Left lobe of liver (tissue), 2 donors: ENCODE measurements at regions not wholly inside any gene's neighbourhood (a gene's known extent, or its start where the extent isn't known, plus 50 kb on each side); places are given as distances from the start of the nearest gene placed in this dataset.

ENCODE experiments used
- ATAC-seq: fragments of 200-7000 bp; cut with Tn5 transposase; one replicate; pipeline ENCODE4 v1.9.1; 2020; ENCODE audit warnings: mild to moderate bottlenecking, moderate library complexity
- DNase-seq: peaks from one replicate; pipeline ENCODE4 v3.0.0-alpha.2; 2020; ENCODE audit warnings: low spot score
- donor health status: DM: no; HTN: no; CAD: no; lungs with moderate emphysema.
- donor health status: DM: no; HTN: yes; CAD: no.

DNA sequence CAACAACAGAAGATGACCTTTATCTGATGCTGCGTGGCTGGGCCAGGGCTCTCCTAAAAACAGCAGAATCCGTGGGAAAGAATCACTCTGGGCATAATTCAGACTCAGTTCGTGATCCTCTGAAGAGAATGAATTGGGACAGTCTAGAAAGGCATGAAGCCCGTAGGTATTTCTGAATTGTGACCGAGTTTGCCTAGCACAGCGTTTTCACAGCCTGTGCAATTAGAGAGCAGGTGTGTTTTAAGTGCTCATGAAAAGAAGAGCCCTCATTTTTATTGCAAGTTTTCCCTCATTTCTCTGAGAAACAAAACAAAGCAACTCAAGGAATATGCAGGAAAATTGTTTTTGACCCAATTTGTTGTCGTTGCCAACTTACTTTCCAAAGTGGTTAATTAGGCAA, 366.2 kb downstream of the WDR11 start:
- peak; percentile 42 for ATAC-seq

GRCh38 chr10:121221072-121221471, 369.9 kb downstream of the WDR11 start:
- DNase-seq: no peak
- no peak for ATAC-seq

More for the DNA sequence above, 366.2 kb downstream of the WDR11 start:
- no peak for DNase-seq

DNA sequence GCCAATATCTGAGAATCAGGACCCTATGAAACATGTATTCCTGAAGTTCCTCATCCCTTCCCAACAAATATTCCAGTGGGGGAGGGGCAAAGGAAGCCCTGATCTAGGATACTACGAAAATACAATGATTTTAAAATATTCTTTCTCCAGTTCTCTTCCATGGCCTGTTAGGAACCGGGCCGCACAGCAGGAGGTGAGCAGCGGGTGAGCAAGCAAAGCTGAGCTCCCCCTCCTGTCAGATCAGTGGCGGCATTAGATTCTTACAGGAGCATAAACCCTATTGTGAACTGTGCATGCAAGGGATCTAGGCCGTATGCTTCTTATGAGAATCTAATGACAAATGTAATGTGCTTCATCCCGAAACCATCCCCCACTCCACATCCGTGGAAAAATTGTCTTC, 370.8 kb downstream of the WDR11 start:
- ATAC-seq (no peak), DNase-seq (no peak)

- DNase-seq (no peak), ATAC-seq (no peak)
Measured at GRCh38 chr10:121222842-121223241, 371.7 kb downstream of the WDR11 start.

DNA sequence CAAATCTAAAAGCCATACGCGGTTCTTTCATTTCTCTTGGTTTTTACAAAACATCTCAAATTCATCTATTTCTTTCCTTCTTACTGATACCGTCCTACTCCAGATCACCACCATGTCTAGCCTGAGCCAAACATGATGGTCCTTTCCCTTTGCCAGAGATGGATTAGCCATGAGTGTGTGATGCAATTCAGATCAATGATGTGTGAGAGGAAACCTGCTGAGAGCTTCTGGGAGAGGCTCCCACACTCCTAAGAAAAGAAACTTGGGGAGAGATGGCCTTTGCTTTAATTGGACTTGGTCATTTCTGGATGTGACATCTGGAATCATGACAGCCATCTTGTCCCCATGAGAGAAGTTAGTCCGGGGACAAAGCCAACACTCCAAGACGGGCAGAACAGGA, 367.2 kb downstream of the FGFR2 start:
- DNase-seq: no peak
- no peak for ATAC-seq

GRCh38 chr10:121232494-121232893, 365.8 kb downstream of the FGFR2 start:
- ATAC-seq: no peak
- no peak for DNase-seq

GRCh38 chr10:121235692-121236091, 362.6 kb downstream of the FGFR2 start:
- no peak for ATAC-seq
- no peak for DNase-seq

DNA sequence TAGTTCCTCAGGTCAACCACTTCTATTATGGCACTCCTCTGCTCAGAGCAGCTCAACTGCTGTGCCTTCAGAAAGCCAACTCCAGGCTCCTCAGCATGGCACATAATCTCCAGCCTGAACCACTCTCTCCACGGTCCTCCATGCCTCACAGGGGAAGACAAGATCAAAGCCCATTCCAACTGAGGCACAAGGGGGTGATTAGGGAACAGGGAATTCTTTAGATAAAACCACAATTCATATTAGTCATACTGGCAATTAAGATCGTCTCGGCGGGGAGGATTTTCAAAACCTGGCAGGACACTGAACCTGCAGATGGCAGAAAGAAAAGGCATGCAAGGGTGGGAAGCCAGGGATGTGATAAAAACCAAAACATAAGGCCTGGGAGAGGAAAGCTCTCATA, 361.6 kb downstream of the FGFR2 start:
- DNase-seq (no peak), ATAC-seq (no peak)

DNA sequence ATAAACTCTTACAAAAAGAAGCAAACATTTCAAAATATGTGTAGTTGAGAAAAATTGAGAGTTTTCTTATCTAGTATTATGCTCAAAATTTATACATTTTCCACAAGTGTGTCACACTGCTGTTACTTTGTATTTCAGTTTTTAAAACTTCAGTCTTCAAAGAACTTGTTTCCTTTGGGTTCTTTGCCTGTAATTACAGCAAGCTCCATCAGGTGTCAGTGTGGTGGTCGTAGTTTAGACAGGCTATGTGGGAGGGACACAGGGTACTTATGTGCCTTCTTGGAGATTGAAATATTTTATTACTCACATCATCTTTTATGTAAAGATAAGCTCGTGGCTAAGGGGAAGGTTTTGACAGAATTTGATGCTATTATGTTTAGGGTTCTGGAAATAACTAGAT, 360.5 kb downstream of the FGFR2 start:
- DNase-seq (no peak), ATAC-seq (no peak)

DNA sequence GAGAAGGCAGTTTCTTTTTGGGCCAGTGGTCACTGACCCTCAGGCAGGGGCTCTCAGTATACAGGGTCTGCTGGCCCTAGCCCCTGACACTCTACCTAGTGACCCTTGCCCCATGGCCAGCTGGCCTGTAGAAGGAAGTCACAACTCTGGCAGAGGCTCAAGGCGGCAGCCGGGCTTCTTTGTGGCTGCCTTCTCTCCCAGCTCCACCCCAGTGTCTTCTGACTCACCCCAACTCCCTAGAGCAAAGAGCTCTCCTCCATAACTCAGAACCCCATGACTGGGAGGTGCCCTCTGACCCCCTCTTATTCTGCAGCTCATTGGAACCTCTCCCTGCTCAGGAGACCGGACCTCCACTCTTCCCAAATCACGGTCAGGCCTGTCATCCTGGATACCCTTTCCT, 358.2 kb downstream of the FGFR2 start:
- DNase-seq (no peak), ATAC-seq (no peak)

DNA sequence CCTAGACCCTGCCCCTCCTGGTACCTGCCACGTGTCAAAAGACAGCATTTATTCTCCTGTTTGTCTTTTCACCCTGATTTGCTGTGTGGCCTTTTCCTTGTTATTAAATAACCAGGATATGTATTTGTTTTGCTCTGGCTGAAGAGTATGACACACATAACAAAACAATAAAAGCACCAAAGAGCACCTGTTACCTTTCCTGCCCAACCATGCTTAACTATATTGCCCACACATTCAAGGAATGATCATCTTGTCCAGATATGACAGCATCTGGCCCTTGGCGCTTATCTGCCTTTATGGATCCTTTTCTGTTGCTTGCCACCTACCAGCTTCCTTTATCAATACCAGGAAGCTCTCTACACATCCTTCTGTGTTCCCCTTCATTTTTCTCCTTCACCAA, 357.7 kb downstream of the FGFR2 start:
- ATAC-seq (no peak), DNase-seq (no peak)

- DNase-seq: no peak
Measured at GRCh38 chr10:121241337-121241736, 356.9 kb downstream of the FGFR2 start.

GRCh38 chr10:121242741-121243608, 355.3 kb downstream of the FGFR2 start:
- ATAC-seq: no peak
- DNase-seq: no peak

More at GRCh38 chr10:121241337-121241736, 356.9 kb downstream of the FGFR2 start:
- ATAC-seq: no peak

DNA sequence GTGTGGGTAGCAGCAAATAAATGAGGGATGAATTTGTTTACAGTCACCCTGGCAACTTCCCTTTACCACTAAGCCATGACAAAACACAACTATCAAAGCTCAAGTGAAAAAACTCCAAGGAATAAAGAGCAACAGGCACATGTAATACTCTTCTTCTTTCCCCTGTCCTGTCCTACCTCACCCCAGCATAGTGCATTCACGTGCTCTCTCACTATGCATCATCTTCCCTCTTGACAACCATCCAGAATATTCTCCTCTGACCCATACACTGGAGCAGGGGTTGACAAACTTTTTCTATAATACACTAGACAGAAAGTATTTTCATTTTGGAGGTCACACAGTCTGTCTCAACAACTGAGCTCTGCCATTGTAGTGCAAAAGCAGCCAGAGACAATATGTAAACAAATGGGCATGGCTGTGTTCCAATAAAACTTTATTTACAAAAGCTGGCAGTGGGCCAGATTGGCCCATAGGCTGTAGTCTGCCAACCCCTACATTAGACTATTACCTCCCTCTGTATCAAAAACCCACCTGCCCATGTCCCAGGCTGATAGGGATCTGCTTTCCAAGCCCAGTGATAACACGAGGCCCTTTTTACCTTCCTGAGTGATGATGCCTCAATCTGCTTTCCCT, 354.5 kb downstream of the FGFR2 start:
- DNase-seq (no peak), ATAC-seq (no peak)

DNA sequence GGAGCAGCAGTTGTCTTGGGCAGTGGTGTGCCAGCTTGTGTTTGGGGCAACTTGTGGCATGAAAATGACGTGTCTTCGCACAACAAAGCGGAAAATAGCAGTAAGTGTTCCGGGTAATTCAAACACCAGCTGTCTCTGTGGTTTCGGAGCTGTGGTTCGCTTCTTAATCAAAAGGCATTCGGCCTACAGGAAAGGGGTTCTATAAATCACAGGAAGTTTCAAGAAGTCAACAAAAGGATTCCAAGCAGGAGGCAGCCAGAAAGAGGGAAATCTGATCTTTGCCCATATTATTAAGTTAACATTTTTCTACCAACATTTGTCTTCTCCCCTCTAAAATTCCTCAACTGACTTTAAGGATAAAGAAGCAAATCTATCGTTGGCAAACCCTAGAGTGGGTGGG, 353.4 kb downstream of the FGFR2 start:
- no peak for ATAC-seq

DNA sequence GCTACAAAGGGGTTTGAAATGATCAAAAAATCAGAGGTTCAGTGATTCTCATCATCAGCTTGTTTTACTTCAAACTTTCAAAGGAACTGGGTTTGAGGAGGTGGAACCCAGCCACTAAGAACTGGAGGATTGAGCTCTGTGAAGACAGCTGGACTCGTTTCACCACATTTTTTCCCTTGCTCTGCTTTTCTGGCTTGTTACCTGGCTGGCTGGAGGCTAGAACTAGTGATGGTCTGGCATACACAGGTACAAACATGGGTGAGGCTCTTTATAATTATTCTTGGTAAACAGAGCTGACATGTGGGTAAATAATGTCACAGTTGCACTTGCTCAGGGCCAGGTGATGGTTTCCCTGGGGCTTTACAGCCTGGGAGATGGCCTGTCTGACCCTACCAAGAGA, 352.5 kb downstream of the FGFR2 start:
- no peak for ATAC-seq
- DNase-seq: no peak

More for the DNA sequence above, 353.4 kb downstream of the FGFR2 start:
- DNase-seq: no peak

DNA sequence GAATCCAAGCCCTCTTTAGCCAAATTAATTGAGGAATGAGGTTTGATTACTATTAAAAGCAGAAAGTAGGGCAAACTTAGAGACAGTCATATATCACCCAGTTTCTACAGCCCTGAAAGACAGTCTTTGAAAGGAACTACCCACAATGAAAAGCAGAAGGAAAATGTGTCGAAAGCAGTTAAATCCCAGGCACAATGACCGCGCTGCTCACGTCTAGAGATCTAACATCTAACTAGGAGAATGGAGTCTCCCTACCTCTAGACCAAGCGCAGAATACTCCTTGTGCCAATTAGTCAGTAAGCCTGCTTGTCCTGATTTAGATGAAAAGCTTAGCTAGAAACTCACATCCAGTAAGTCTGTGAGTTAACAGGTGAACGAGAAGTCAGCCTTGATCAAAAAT, 350.0 kb downstream of the FGFR2 start:
- DNase-seq: no peak
- ATAC-seq: no peak

DNA sequence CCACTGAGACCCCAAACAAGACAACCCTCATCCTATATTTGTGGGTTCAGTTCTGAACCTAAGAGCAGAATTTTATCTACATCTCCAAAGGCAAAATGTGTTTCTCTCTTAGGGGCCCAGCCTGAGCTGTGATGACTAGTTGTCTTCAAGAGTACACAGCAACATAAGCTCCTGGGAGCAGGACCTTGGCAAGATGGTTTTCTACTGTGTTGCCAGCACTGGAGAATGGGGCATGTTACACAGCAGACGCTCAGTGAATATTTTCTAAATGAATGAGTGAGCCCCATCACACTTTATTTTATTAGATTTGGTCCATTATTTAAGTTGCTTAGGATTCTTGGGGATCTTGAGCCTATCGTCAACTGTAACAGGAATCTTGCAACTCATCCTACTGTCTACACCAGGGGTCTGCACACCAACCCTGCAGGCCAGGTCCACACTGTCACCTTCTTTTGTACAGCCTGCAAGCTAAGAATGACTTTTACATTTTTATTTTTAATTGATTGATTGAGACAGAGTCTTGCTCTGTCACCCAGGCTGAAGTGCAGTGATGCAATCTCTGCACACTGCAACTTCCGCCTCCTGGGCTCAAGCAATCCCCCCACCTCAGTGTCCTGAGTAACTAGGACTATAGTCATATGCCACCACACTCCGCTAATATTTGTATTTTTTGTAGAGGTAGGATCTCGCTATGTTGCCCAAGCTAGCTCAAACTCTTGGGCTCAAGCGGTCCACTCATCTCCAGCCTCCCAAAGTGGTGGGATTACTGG, 347.1 kb downstream of the FGFR2 start:
- no peak for DNase-seq
- no peak for ATAC-seq

- DNase-seq (no peak), ATAC-seq (no peak)
Measured at GRCh38 chr10:121252756-121253155, 345.5 kb downstream of the FGFR2 start.

- DNase-seq (no peak), ATAC-seq (no peak)
Measured at GRCh38 chr10:121260377-121260776, 337.9 kb downstream of the FGFR2 start.

GRCh38 chr10:121261665-121262064, 336.6 kb downstream of the FGFR2 start:
- ATAC-seq (no peak), DNase-seq (no peak)
